Lower leg skin (tissue), 3 donors: ENCODE measurements at regions not wholly inside any gene's neighbourhood (a gene's known extent, or its start where the extent isn't known, plus 50 kb on each side); places are given as distances from the start of the nearest gene placed in this dataset.

Experiments used
- POLR2A ChIP-seq, 2 donors: fragments of 450-650 bp; IDR thresholded peaks; one replicate each; pipeline ENCODE4 v1.6.1; 2016 to 2017; ENCODE audit warnings: antibody characterized with exemption in 2 of 2, mild to moderate bottlenecking in 1 of 2, moderate library complexity in 1 of 2
- TF ChIP-seq, protein P1 (sequence below), 3 donors: fragments of 450-650 bp; IDR thresholded peaks; one replicate each; pipeline ENCODE4 v1.5.1; 2016; ENCODE audit warnings: antibody characterized with exemption in 3 of 3, mild to moderate bottlenecking in 3 of 3, moderate library complexity in 2 of 3

DNA sequence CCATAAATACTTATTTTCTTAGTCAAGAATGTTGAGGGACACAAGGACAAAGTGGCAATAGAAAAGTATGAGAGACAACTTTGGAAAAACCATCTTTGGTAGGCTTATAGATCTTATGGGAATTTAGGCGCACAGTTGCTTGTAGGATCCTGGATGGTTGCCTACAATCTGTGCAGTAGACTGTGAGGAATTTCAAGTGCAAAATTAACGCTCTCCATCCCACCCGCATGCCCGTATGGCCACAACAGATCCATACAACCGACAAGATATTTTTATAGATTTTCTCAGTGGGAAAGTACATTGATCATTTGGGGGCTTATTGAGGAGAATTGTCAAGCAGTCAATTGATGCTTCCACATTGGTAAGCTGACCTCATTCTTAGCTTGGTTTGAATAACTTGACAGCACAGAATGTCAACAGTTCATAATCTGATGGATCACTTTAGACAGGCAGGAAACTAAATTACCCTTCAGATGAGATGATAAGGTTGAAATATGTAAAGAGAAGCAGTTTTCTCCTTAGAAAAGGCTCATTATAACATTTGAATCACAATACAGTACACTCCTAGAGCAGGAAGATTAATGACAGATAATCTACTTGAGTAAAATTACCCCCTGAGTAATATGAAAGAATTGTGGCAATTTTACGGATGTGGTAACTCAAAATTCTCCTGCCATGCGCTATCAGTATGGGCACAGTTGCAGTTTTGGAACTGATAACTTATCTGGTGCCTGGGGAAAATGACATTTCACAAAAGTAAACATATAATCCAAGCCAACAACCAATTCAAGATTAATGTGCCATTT lies 479.7 kb downstream of the KIF20B start:
- TF ChIP-seq, protein P1, sequence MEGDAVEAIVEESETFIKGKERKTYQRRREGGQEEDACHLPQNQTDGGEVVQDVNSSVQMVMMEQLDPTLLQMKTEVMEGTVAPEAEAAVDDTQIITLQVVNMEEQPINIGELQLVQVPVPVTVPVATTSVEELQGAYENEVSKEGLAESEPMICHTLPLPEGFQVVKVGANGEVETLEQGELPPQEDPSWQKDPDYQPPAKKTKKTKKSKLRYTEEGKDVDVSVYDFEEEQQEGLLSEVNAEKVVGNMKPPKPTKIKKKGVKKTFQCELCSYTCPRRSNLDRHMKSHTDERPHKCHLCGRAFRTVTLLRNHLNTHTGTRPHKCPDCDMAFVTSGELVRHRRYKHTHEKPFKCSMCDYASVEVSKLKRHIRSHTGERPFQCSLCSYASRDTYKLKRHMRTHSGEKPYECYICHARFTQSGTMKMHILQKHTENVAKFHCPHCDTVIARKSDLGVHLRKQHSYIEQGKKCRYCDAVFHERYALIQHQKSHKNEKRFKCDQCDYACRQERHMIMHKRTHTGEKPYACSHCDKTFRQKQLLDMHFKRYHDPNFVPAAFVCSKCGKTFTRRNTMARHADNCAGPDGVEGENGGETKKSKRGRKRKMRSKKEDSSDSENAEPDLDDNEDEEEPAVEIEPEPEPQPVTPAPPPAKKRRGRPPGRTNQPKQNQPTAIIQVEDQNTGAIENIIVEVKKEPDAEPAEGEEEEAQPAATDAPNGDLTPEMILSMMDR (IDR thresholded peaks at IDR 0.05) = no peak
- TF ChIP-seq POLR2A (IDR thresholded peaks at IDR 0.05) = no peak
